Fibroblast of lung (primary cell): ENCODE measurements at regions not wholly inside any gene's neighbourhood (a gene's known extent, or its start where the extent isn't known, plus 50 kb on each side); places are given as distances from the start of the nearest gene placed in this dataset.

Experiments
- EZH2 ChIP-seq: IDR thresholded peaks from 2 replicates; pipeline ENCODE4 v1.5.1; 2012; ENCODE audit warnings: low read length, control low read depth, mild to moderate bottlenecking; ENCODE audit errors: missing control alignments
- TF ChIP-seq, protein P1 (sequence below), 2 donors: IDR thresholded peaks in 1 of 2; conservative IDR thresholded peaks in 1 of 2; 1 replicate in 1 of 2; 2 replicates in 1 of 2; pipeline ENCODE4 v1.5.1; 2011 to 2012; ENCODE audit warnings: low read length in 2 of 2, control low read depth in 1 of 2, inconsistent platforms in 1 of 2, low read depth in 1 of 2, mild to moderate bottlenecking in 1 of 2

DNA sequence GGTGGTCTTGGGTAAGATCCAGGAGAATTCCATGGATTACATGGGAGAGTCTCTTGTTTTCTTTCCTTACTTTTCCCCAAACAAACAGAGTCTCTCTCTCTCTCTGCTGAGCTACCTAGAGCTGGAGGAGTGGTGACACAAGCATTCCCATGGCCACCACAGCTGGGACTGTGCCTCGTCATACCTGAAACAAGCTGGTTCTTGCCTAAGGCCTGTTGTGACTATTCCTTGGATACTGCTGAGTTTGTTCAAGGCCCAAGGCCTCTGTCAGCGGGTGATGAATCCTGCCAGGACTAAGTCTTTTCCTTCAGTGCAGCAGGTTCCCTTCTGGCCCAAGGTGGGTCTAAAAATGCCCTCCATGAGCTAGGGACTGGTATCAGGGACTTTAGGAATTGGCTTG is 378.1 kb upstream of the ZNF385D start:
- TF ChIP-seq EZH2, result no peak
- TF ChIP-seq, protein P1, sequence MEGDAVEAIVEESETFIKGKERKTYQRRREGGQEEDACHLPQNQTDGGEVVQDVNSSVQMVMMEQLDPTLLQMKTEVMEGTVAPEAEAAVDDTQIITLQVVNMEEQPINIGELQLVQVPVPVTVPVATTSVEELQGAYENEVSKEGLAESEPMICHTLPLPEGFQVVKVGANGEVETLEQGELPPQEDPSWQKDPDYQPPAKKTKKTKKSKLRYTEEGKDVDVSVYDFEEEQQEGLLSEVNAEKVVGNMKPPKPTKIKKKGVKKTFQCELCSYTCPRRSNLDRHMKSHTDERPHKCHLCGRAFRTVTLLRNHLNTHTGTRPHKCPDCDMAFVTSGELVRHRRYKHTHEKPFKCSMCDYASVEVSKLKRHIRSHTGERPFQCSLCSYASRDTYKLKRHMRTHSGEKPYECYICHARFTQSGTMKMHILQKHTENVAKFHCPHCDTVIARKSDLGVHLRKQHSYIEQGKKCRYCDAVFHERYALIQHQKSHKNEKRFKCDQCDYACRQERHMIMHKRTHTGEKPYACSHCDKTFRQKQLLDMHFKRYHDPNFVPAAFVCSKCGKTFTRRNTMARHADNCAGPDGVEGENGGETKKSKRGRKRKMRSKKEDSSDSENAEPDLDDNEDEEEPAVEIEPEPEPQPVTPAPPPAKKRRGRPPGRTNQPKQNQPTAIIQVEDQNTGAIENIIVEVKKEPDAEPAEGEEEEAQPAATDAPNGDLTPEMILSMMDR (conservative IDR thresholded peaks at IDR 0.05 in 1 of 2, IDR thresholded peaks at IDR 0.05 in 1 of 2; ENCODE audit: low read depth in 1 of 2, low read length in 2 of 2), result no peak
